ENCODE measurements at regions not wholly inside any gene's neighbourhood (a gene's known extent, or its start where the extent isn't known, plus 50 kb on each side); places are given as distances from the start of the nearest gene placed in this dataset.

GRCh38 chr6:127051571-127052260, 66.8 kb upstream of the RSPO3 start:
- no peaks in the 10 kb centered on the region for H3K27me3 ChIP-seq (ENCODE audit: control insufficient read depth, low read length)
- no peaks in the 10 kb centered on the region for H3K4me1 ChIP-seq (ENCODE audit: control insufficient read depth, low read length)
- TF ChIP-seq EZH2phosphoT487 (IDR thresholded peaks at IDR 0.05; ENCODE audit: borderline replicate concordance, low read length) (no peak), CTCF (IDR thresholded peaks at IDR 0.05; ENCODE audit: low read depth, low read length, poor library complexity, severe bottlenecking) (no peak)
- H3F3A ChIP-seq (ENCODE audit: control insufficient read depth, insufficient read depth) = no peaks in the 10 kb centered on the region
- no peak overlapping the region for H3K4me2 ChIP-seq (ENCODE audit: low read length)
- no peaks in the 10 kb centered on the region for H3K9me3 ChIP-seq (ENCODE audit: control insufficient read depth, insufficient read depth, low read length)
- no peaks in the 10 kb centered on the region for H3K9me2 ChIP-seq (replicated peaks; ENCODE audit: control insufficient read depth, low read length)
- H3K36me3 ChIP-seq (ENCODE audit: control insufficient read depth, low read length) = no peaks in the 10 kb centered on the region
- H3K79me2 ChIP-seq (ENCODE audit: control insufficient read depth, low read length) = no peaks in the 10 kb centered on the region
- H3K4me3 ChIP-seq (ENCODE audit: low read length) = no peak overlapping the region
- H4K20me1 ChIP-seq (ENCODE audit: control insufficient read depth, insufficient read depth, low read depth, low read length) = no peaks in the 10 kb centered on the region
- no peak overlapping the region for H3K27ac ChIP-seq (ENCODE audit: low read depth, low read length)

GRCh38 chr6:127053032-127053874, 65.2 kb upstream of the RSPO3 start:
- Histone ChIP-seq H3K9me3 (ENCODE audit: control insufficient read depth, insufficient read depth, low read length) (no peaks in the 10 kb centered on the region), H3K4me1 (ENCODE audit: control insufficient read depth, low read length) (no peaks in the 10 kb centered on the region), H3K79me2 (ENCODE audit: control insufficient read depth, low read length) (no peaks in the 10 kb centered on the region), H3K27me3 (ENCODE audit: control insufficient read depth, low read length) (no peaks in the 10 kb centered on the region), H3K9me2 (replicated peaks; ENCODE audit: control insufficient read depth, low read length) (no peaks in the 10 kb centered on the region), H3K36me3 (ENCODE audit: control insufficient read depth, low read length) (no peaks in the 10 kb centered on the region), H4K20me1 (ENCODE audit: control insufficient read depth, insufficient read depth, low read depth, low read length) (no peaks in the 10 kb centered on the region), H3K4me3 (ENCODE audit: low read length) (no peak overlapping the region), H3F3A (ENCODE audit: control insufficient read depth, insufficient read depth) (no peaks in the 10 kb centered on the region), H3K4me2 (ENCODE audit: low read length) (no peak overlapping the region), H3K27ac (ENCODE audit: low read depth, low read length) (no peak overlapping the region)
- TF ChIP-seq CTCF (IDR thresholded peaks at IDR 0.05; ENCODE audit: low read depth, low read length, poor library complexity, severe bottlenecking) (no peak), EZH2phosphoT487 (IDR thresholded peaks at IDR 0.05; ENCODE audit: borderline replicate concordance, low read length) (no peak)

- no peaks in the 10 kb centered on the region for H3F3A ChIP-seq (ENCODE audit: control insufficient read depth, insufficient read depth)
- no peaks in the 10 kb centered on the region for H3K36me3 ChIP-seq (ENCODE audit: control insufficient read depth, low read length)
- no peaks in the 10 kb centered on the region for H3K27me3 ChIP-seq (ENCODE audit: control insufficient read depth, low read length)
- H3K79me2 ChIP-seq (ENCODE audit: control insufficient read depth, low read length) = no peaks in the 10 kb centered on the region
- H3K4me3 ChIP-seq (ENCODE audit: low read length) = no peak overlapping the region
- H3K4me1 ChIP-seq (ENCODE audit: control insufficient read depth, low read length) = no peaks in the 10 kb centered on the region
- no peaks in the 10 kb centered on the region for H4K20me1 ChIP-seq (ENCODE audit: control insufficient read depth, insufficient read depth, low read depth, low read length)
- no peaks in the 10 kb centered on the region for H3K9me2 ChIP-seq (replicated peaks; ENCODE audit: control insufficient read depth, low read length)
- no peaks in the 10 kb centered on the region for H3K9me3 ChIP-seq (ENCODE audit: control insufficient read depth, insufficient read depth, low read length)
- no peak overlapping the region for H3K4me2 ChIP-seq (ENCODE audit: low read length)
- no peak for TF ChIP-seq EZH2phosphoT487 (IDR thresholded peaks at IDR 0.05; ENCODE audit: borderline replicate concordance, low read length)
- no peak for TF ChIP-seq CTCF (IDR thresholded peaks at IDR 0.05; ENCODE audit: low read depth, low read length, poor library complexity, severe bottlenecking)
- H3K27ac ChIP-seq (ENCODE audit: low read depth, low read length) = no peak overlapping the region
Observed at GRCh38 chr6:127053875-127054235, 64.6 kb upstream of the RSPO3 start.
